ENCODE measurements at regions not wholly inside any gene's neighbourhood (a gene's known extent, or its start where the extent isn't known, plus 50 kb on each side); places are given as distances from the start of the nearest gene placed in this dataset.

GRCh38 chr13:70424928-70425327 lies 316.7 kb upstream of the KLHL1 start:
- Histone ChIP-seq H3K4me2 (ENCODE audit: low read depth, low read length) (no peak overlapping the region), H3K27me3 (ENCODE audit: control insufficient read depth in 1 of 2, insufficient read depth in 2 of 2, low read length in 2 of 2) (no peaks in the 10 kb centered on the region), H3K27ac (ENCODE audit: extremely low read length, insufficient read depth, low read length) (no peak overlapping the region), H3K9ac (ENCODE audit: insufficient read depth, low read depth, low read length) (no peak overlapping the region), H3K36me3 (replicated peaks in 1 of 2; ENCODE audit: control insufficient read depth in 1 of 2, insufficient read depth in 2 of 2, low read length in 2 of 2) (no peaks in the 10 kb centered on the region), H3K79me2 (ENCODE audit: insufficient read depth, low read length) (no peaks in the 10 kb centered on the region), H2AFZ (ENCODE audit: low read length) (no peak overlapping the region), H3K4me3 (replicated peaks in 1 of 3; ENCODE audit: insufficient read depth in 1 of 3, low read depth in 2 of 3, low read length in 3 of 3) (no peak overlapping the region), H3K4me1 (ENCODE audit: insufficient read depth, low read length) (no peaks in the 10 kb centered on the region), H3K9me3 (ENCODE audit: low read length) (no peaks in the 10 kb centered on the region), H4K20me1 (ENCODE audit: insufficient read depth, low read length) (no peaks in the 10 kb centered on the region)
- ChIA-PET CTCF (ENCODE audit: low intra/inter-chr PET ratio, low total read pairs) (no interaction called here), POLR2A (no interaction called here)
- TF ChIP-seq ZFY (CRISPR knock-in tag; IDR thresholded peaks at IDR 0.05) (no peak), ZFP36L2 (CRISPR knock-in tag; IDR thresholded peaks at IDR 0.05) (no peak), ZNF143 (CRISPR knock-in tag; IDR thresholded peaks at IDR 0.05) (no peak), MXD4 (CRISPR knock-in tag; IDR thresholded peaks at IDR 0.05) (no peak), ZNF564 (CRISPR knock-in tag; IDR thresholded peaks at IDR 0.05) (no peak), HOXA7 (CRISPR knock-in tag; IDR thresholded peaks at IDR 0.05) (no peak), HNF4G (IDR thresholded peaks at IDR 0.05; ENCODE audit: borderline replicate concordance, low read depth, low read length) (no peak), HNF4G (CRISPR knock-in tag; IDR thresholded peaks at IDR 0.05; ENCODE audit: borderline replicate concordance, low read depth) (no peak), SOX13 (IDR thresholded peaks at IDR 0.05) (no peak), SOX13 (CRISPR knock-in tag; conservative IDR thresholded peaks at IDR 0.05 in 1 of 2, IDR thresholded peaks at IDR 0.05 in 1 of 2) (no peak)
- TF ChIP-seq, protein P1, sequence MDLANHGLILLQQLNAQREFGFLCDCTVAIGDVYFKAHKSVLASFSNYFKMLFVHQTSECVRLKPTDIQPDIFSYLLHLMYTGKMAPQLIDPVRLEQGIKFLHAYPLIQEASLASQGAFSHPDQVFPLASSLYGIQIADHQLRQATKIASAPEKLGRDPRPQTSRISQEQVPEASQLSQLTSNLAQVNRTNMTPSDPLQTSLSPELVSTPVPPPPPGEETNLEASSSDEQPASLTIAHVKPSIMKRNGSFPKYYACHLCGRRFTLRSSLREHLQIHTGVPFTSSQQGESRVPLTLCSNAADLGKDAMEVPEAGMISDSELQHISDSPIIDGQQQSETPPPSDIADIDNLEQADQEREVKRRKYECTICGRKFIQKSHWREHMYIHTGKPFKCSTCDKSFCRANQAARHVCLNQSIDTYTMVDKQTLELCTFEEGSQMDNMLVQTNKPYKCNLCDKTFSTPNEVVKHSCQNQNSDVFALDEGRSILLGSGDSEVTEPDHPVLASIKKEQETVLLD (CRISPR knock-in tag; IDR thresholded peaks at IDR 0.05; ENCODE audit: low read depth) = no peak
- TF ChIP-seq, protein P2, sequence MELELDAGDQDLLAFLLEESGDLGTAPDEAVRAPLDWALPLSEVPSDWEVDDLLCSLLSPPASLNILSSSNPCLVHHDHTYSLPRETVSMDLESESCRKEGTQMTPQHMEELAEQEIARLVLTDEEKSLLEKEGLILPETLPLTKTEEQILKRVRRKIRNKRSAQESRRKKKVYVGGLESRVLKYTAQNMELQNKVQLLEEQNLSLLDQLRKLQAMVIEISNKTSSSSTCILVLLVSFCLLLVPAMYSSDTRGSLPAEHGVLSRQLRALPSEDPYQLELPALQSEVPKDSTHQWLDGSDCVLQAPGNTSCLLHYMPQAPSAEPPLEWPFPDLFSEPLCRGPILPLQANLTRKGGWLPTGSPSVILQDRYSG (CRISPR knock-in tag; IDR thresholded peaks at IDR 0.05) = no peak
- TF ChIP-seq, protein P3, sequence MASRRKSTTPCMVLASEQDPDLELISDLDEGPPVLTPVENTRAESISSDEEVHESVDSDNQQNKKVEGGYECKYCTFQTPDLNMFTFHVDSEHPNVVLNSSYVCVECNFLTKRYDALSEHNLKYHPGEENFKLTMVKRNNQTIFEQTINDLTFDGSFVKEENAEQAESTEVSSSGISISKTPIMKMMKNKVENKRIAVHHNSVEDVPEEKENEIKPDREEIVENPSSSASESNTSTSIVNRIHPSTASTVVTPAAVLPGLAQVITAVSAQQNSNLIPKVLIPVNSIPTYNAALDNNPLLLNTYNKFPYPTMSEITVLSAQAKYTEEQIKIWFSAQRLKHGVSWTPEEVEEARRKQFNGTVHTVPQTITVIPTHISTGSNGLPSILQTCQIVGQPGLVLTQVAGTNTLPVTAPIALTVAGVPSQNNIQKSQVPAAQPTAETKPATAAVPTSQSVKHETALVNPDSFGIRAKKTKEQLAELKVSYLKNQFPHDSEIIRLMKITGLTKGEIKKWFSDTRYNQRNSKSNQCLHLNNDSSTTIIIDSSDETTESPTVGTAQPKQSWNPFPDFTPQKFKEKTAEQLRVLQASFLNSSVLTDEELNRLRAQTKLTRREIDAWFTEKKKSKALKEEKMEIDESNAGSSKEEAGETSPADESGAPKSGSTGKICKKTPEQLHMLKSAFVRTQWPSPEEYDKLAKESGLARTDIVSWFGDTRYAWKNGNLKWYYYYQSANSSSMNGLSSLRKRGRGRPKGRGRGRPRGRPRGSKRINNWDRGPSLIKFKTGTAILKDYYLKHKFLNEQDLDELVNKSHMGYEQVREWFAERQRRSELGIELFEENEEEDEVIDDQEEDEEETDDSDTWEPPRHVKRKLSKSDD (CRISPR knock-in tag; IDR thresholded peaks at IDR 0.05; ENCODE audit: low read depth) = no peak
- in situ Hi-C loops (cut with HindIII; ENCODE audit: extremely low pct_ligation_motif_present, low pct_unique_long_range_greater_than_20kb) = no loop called here
- DNase-seq (ENCODE audit: low spot score) (no peak), ATAC-seq (no peak), FAIRE-seq (no peak)
- intact Hi-C loops (cut with micrococcal nuclease; ENCODE audit: unreplicated experiment) = no loop called here
- no TSS peak for BruUV-seq (replicated peaks)
